Loucy (cell line): ENCODE measurements at regions not wholly inside any gene's neighbourhood (a gene's known extent, or its start where the extent isn't known, plus 50 kb on each side); places are given as distances from the start of the nearest gene placed in this dataset.

Experiments used
- H2AFZ ChIP-seq: fragments of 200-600 bp; sonication (generic); 2 replicates; pipeline ENCODE4 v1.6.0; 2016; ENCODE audit warnings: antibody characterized with exemption, mild to moderate bottlenecking, low read length, moderate library complexity
- H3F3A ChIP-seq: fragments of 200-600 bp; 2 replicates; pipeline ENCODE4 v1.6.0; 2016; ENCODE audit warnings: antibody characterized with exemption, low read depth, mild to moderate bottlenecking
- H3K27me3 ChIP-seq: fragments of 200-600 bp; sonication (generic); 2 replicates; pipeline ENCODE4 v1.6.1; 2014; ENCODE audit warnings: low read length, mild to moderate bottlenecking; ENCODE audit not compliant: insufficient read depth, poor library complexity, severe bottlenecking
- H3K36me3 ChIP-seq: fragments of 200-600 bp; sonication (generic); 2 replicates; pipeline ENCODE4 v1.6.1; 2016; ENCODE audit warnings: low read length; ENCODE audit not compliant: insufficient read depth
- H3K4me1 ChIP-seq: fragments of 200-600 bp; sonication (generic); 2 replicates; pipeline ENCODE4 v1.5.1; 2014; ENCODE audit warnings: low read length, mild to moderate bottlenecking; ENCODE audit not compliant: insufficient read depth, poor library complexity, severe bottlenecking
- H3K4me2 ChIP-seq: fragments of 200-600 bp; sonication (generic); 2 replicates; pipeline ENCODE4 v1.6.0; 2014; ENCODE audit warnings: antibody characterized with exemption, low read length, low read depth, mild to moderate bottlenecking; ENCODE audit not compliant: poor library complexity, severe bottlenecking
- H3K4me3 ChIP-seq: fragments of 200-600 bp; sonication (generic); 2 replicates; pipeline ENCODE4 v1.5.1; 2014; ENCODE audit warnings: low read length, mild to moderate bottlenecking, mixed read lengths; ENCODE audit not compliant: poor library complexity, severe bottlenecking
- H3K79me2 ChIP-seq: fragments of 200-600 bp; sonication (generic); 2 replicates; pipeline ENCODE4 v1.6.1; 2014; ENCODE audit warnings: low read length; ENCODE audit not compliant: insufficient read depth
- H3K9ac ChIP-seq: fragments of 200-600 bp; sonication (generic); 2 replicates; pipeline ENCODE4 v1.6.0; 2014; ENCODE audit warnings: mild to moderate bottlenecking, low read depth, low read length, moderate library complexity; ENCODE audit not compliant: poor library complexity, severe bottlenecking
- H3K9me2 ChIP-seq: fragments of 200-600 bp; sonication (generic); replicated peaks from 2 replicates; pipeline ENCODE4 v1.6.1; 2016; ENCODE audit warnings: low read depth, low read length, mixed read lengths
- H3K9me3 ChIP-seq: fragments of 200-600 bp; sonication (generic); 2 replicates; pipeline ENCODE4 v1.6.1; 2014; ENCODE audit warnings: mild to moderate bottlenecking, antibody characterized with exemption, low read length, low read depth; ENCODE audit not compliant: insufficient read depth
- H4K20me1 ChIP-seq: fragments of 200-600 bp; sonication (generic); 2 replicates; pipeline ENCODE4 v1.6.0; 2014; ENCODE audit warnings: antibody characterized with exemption, low read length, mild to moderate bottlenecking; ENCODE audit not compliant: insufficient read depth, poor library complexity, severe bottlenecking
- CTCF ChIP-seq: fragments of 200-600 bp; sonication (generic); conservative IDR thresholded peaks from 2 replicates; pipeline ENCODE4 v1.5.1; 2014; ENCODE audit warnings: mild to moderate bottlenecking, antibody characterized with exemption, low read length
- EZH2phosphoT487 ChIP-seq: fragments of 200-600 bp; IDR thresholded peaks from 2 replicates; pipeline ENCODE4 v1.6.1; 2018; ENCODE audit warnings: antibody characterized with exemption, mild to moderate bottlenecking, moderate library complexity, borderline replicate concordance

- H3K9me2 ChIP-seq = no peaks in the 10 kb centered on the region
- H3K9ac ChIP-seq = no peak overlapping the region
- no peaks in the 10 kb centered on the region for H3K4me1 ChIP-seq
- H3K4me3 ChIP-seq = no peak overlapping the region
- H3K79me2 ChIP-seq = no peaks in the 10 kb centered on the region
- no peak overlapping the region for H2AFZ ChIP-seq
- no peaks in the 10 kb centered on the region for H3K27me3 ChIP-seq
- no peaks in the 10 kb centered on the region for H3K9me3 ChIP-seq
- no peaks in the 10 kb centered on the region for H3K36me3 ChIP-seq
- TF ChIP-seq CTCF (no peak), EZH2phosphoT487 (no peak)
- H3K4me2 ChIP-seq = no peak overlapping the region
- no peaks in the 10 kb centered on the region for H3F3A ChIP-seq
- no peaks in the 10 kb centered on the region for H4K20me1 ChIP-seq
Observed at GRCh38 chr3:157632075-157632474, 128.9 kb upstream of the VEPH1 start.

- Histone ChIP-seq H3K4me3 (no peak overlapping the region), H3F3A (no peaks in the 10 kb centered on the region), H3K9me2 (no peaks in the 10 kb centered on the region), H3K4me1 (no peaks in the 10 kb centered on the region), H3K36me3 (no peaks in the 10 kb centered on the region), H3K4me2 (no peak overlapping the region), H4K20me1 (no peaks in the 10 kb centered on the region), H3K79me2 (no peaks in the 10 kb centered on the region), H2AFZ (no peak overlapping the region), H3K9ac (no peak overlapping the region), H3K27me3 (no peaks in the 10 kb centered on the region), H3K9me3 (no peaks in the 10 kb centered on the region)
- TF ChIP-seq EZH2phosphoT487 (no peak), CTCF (no peak)
Observed at GRCh38 chr3:157631478-157631877, 128.3 kb upstream of the VEPH1 start.

- TF ChIP-seq EZH2phosphoT487 = no peak
- TF ChIP-seq CTCF = no peak
- no peaks in the 10 kb centered on the region for H3K36me3 ChIP-seq
Observed at GRCh38 chr3:157626817-157627216, 123.6 kb upstream of the VEPH1 start.

More at GRCh38 chr3:157626817-157627216, 123.6 kb upstream of the VEPH1 start:
- Histone ChIP-seq H3K9ac (no peak overlapping the region), H3K79me2 (no peaks in the 10 kb centered on the region), H4K20me1 (no peaks in the 10 kb centered on the region), H3K9me3 (no peaks in the 10 kb centered on the region), H3K27me3 (no peaks in the 10 kb centered on the region), H3F3A (no peaks in the 10 kb centered on the region), H3K4me2 (no peak overlapping the region), H3K9me2 (no peaks in the 10 kb centered on the region), H3K4me3 (no peak overlapping the region), H3K4me1 (no peaks in the 10 kb centered on the region), H2AFZ (no peak overlapping the region)
